Choroid plexus epithelial cell (primary cell): ENCODE measurements at regions not wholly inside any gene's neighbourhood (a gene's known extent, or its start where the extent isn't known, plus 50 kb on each side); places are given as distances from the start of the nearest gene placed in this dataset.

ENCODE experiments used
- DNase-seq: peaks from one replicate; pipeline ENCODE4 v3.0.0-alpha.2; 2010; ENCODE audit warnings: low read depth
- H3K4me3 ChIP-seq: 2 replicates; pipeline ENCODE4 v1.5.1; 2011; ENCODE audit warnings: low read depth, mild to moderate bottlenecking, control low read depth, low read length, moderate library complexity
- TF ChIP-seq, protein P1 (sequence below): conservative IDR thresholded peaks from 2 replicates; pipeline ENCODE4 v1.5.1; 2011; ENCODE audit warnings: low read depth, mild to moderate bottlenecking, control low read depth, inconsistent platforms, low read length, moderate library complexity

DNA sequence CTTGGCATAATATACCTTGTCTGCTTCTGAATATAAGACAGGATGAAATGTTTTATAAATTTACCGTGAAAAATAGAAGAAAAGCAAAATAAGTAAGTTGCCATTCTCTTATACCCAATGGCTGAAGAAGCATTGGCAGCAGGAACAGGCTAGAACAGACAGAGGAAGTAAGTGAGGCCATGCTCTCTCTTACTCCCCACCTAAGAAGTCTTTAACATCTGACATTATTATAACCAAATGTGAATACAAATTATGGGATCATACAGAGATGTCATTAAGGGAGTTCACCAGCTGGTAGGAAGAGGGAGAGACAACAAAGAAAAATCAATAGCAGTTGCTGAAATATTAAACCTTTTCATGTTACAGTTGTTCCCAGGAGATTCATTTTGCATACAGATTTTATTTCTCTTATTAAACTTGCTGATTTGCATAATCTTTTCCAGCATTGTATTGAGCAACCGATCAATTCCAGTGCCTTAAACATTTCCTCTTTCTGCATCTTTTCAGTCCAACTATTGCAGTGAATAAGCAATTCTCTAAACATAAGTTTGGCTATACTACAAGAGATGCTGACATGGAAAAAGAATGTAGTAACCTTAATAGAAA, 270.6 kb downstream of the SLC6A15 start:
- H3K4me3 ChIP-seq, result no peak overlapping the region
- DNase-seq, result no peak
- TF ChIP-seq, protein P1, sequence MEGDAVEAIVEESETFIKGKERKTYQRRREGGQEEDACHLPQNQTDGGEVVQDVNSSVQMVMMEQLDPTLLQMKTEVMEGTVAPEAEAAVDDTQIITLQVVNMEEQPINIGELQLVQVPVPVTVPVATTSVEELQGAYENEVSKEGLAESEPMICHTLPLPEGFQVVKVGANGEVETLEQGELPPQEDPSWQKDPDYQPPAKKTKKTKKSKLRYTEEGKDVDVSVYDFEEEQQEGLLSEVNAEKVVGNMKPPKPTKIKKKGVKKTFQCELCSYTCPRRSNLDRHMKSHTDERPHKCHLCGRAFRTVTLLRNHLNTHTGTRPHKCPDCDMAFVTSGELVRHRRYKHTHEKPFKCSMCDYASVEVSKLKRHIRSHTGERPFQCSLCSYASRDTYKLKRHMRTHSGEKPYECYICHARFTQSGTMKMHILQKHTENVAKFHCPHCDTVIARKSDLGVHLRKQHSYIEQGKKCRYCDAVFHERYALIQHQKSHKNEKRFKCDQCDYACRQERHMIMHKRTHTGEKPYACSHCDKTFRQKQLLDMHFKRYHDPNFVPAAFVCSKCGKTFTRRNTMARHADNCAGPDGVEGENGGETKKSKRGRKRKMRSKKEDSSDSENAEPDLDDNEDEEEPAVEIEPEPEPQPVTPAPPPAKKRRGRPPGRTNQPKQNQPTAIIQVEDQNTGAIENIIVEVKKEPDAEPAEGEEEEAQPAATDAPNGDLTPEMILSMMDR, result no peak

DNA sequence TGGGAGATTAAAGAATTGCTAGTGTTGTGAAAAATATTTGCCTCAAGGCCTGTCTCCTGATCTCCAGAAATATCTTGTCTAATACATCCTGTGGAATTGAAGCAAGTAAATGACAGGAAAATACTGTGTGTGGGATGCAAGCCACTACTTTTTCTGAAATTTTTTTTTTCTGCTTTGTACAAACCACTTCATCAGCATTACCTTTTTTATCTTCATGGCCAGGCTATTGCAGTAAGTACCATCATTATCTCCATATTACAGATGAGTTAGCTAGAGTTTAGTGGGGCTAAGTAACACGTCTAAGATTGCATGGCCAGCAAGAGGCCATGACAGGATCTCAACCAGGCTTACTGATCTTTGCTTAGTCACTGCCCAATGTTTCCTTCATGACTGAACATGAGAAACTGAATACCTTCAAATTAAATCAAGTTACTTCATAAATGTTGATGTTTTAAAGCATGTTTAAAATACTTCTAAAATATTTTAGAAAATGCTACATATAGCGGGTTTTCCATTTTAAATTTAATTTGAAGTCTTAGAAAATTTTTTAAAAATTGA, 273.7 kb downstream of the SLC6A15 start:
- H3K4me3 ChIP-seq, result no peak overlapping the region
- DNase-seq, result peak; percentile 47
- TF ChIP-seq, protein P1, result no peak

DNA sequence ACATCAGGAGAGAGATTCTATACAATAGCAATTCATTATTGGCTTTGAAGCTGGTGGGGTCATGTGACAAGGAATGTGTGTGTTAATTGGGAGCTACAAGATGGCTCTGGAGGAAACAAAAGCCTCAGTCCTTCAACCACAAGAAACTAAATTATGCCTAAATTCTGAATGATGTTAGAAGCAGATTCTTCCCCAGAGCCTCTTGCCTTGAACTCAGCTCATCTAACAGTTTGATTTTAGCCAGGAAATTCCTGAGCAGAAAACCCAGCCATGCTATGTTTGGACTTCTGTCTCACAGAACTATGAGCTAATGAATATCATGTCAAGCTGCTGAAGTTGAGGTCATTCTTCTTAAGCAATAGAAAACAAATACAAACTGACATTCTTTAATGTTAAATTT, 274.7 kb downstream of the SLC6A15 start:
- TF ChIP-seq, protein P1, result no peak
- H3K4me3 ChIP-seq, result no peak overlapping the region
- DNase-seq, result peak; percentile 79

DNA sequence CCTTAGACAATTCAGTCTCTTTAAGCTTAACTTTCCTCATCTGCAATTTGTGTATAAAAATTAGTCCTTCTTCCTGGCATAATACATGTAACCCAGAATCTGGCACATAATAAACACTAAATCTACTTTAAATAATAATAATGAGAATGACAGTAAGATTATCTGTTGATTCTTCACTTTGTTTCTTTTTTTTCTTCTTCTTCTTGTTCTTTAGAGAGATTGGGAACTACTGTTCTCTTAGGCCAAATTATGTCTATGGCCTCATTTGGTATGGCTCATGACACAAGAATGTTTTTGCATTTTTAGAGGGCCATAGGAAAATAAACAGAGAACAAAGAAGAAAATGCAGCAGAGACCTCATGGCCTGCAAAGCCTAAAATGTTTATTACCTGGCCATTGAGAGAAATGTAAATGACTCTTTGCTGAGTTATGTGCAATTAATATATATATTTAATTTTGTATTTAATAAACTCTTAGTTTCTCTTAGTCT, 275.8 kb downstream of the SLC6A15 start:
- peak; percentile 72 for DNase-seq
- no peak overlapping the region for H3K4me3 ChIP-seq
- TF ChIP-seq, protein P1, result no peak

DNA sequence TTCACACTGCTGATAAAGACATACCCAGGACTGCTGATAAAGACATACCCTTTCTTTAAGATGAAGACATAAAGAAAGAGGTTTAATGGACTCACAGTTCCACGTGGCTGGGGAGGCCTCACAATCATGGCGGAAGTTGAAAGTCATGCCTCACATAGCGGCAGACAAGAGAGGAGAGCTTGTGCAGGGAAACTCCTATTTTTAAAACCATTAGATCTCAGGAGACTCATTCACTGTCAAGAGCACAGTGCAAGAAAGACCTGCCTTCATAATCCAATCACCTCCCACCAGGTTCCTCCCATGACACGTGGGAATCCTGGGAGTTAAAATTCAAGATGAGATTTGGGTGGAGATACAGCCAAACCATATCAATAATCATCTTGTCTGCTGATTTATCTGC, 278.1 kb downstream of the SLC6A15 start:
- no peak for DNase-seq
- TF ChIP-seq, protein P1, result no peak
- H3K4me3 ChIP-seq, result no peak overlapping the region

DNA sequence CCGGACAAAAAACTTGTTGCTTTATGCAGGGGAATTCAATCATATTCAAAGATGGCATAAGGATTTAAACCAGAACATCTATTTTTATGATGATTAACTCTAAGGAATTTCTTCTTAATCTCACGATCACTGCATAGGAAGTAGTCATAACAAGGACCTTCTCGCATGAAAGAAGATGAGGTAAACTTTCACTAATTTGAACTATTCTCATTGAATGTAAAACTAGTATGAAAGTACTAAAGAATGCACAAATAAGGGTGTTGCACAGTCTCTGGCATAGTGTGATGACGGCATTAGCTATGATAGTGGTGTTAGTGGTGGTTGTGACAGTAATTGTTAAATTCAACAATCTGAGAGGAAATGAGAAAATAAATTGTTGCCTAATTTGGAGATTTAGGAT, 280.0 kb downstream of the SLC6A15 start:
- TF ChIP-seq, protein P1, result no peak
- H3K4me3 ChIP-seq, result no peak overlapping the region
- DNase-seq, result no peak

DNA sequence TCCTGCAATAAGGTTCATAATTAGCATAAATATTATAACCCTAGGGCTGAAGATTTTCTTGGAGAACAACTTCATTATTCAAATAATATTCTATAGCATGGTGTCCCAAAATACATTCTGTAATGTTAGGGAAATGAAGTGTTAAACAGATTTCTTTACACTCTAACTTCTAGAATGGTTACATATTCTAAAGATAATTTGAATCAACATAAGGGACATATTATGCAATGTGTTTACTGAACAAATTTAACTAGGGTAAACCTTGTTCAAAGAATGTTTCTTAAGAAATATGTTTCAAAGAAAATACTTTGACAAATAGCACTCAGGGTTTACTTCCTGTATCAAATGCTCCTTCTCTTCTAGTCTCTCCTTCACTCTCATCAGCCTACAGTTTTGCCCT, 281.6 kb downstream of the SLC6A15 start:
- TF ChIP-seq, protein P1, result no peak
- DNase-seq, result no peak

More for the DNA sequence above, 281.6 kb downstream of the SLC6A15 start:
- H3K4me3 ChIP-seq, result no peak overlapping the region
